Neutrophil (primary cell): ENCODE measurements at regions not wholly inside any gene's neighbourhood (a gene's known extent, or its start where the extent isn't known, plus 50 kb on each side); places are given as distances from the start of the nearest gene placed in this dataset.
"Not testable (repeated sequence)": the region's sequence is repeated elsewhere in the genome, so short reads cannot be mapped to it uniquely, and the experiment has no call there.

Source experiments
- H3K27ac ChIP-seq: fragments of 200-600 bp; sonication (generic); 2 replicates; pipeline ENCODE4 v1.5.1; 2016; ENCODE audit warnings: mild to moderate bottlenecking, moderate library complexity
- H3K27me3 ChIP-seq: fragments of 200-600 bp; sonication (generic); 2 replicates; pipeline ENCODE4 v1.6.0; 2016; ENCODE audit warnings: mild to moderate bottlenecking
- H3K36me3 ChIP-seq: fragments of 200-600 bp; sonication (generic); 2 replicates; pipeline ENCODE4 v1.5.1; 2017
- H3K4me1 ChIP-seq, 2 experiments: fragments of 200-600 bp in 1 of 2; sonication (generic) in 1 of 2; 1 replicate in 1 of 2; 2 replicates in 1 of 2; pipeline versions ENCODE4 v1.5.1 to v1.6.1; 2013 to 2016; ENCODE audit warnings: low read depth in 1 of 2, low read length in 1 of 2, mild to moderate bottlenecking in 1 of 2, moderate library complexity in 1 of 2; ENCODE audit not compliant: control insufficient read depth in 1 of 2, insufficient read depth in 1 of 2
- H3K4me3 ChIP-seq, 2 experiments: fragments of 200-600 bp in 1 of 2; sonication (generic) in 1 of 2; 1 replicate in 1 of 2; 2 replicates in 1 of 2; pipeline ENCODE4 v1.5.1; 2013 to 2016; ENCODE audit warnings: low read depth in 1 of 2, low read length in 1 of 2, mild to moderate bottlenecking in 1 of 2, moderate library complexity in 1 of 2
- H3K9me3 ChIP-seq: fragments of 200-600 bp; sonication (generic); 2 replicates; pipeline ENCODE4 v1.5.1; 2016
- TF ChIP-seq, protein P1 (sequence below): fragments of 200-600 bp; sonication (generic); IDR thresholded peaks from 2 replicates; pipeline ENCODE4 v1.5.1; 2016; ENCODE audit warnings: antibody characterized with exemption

DNA sequence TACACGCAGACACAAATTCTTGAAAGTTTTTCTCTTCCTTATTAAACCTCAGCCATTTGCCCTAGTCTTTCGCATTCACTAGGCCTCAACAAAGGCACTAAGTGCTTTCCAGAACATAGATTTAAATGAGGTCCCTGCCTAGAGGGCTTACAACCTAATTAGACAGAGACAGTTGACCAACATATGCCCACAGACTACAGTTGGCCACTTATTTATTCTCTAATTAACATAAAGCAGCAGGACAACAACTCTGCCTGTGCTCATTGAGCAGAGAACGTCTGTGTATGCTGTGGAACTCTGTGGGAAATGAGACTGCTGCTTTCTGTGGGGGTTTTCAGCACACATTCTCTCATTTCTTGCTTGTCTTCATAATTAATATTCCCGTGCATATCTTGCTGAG is 303.0 kb upstream of the TACR3 start:
- TF ChIP-seq, protein P1, sequence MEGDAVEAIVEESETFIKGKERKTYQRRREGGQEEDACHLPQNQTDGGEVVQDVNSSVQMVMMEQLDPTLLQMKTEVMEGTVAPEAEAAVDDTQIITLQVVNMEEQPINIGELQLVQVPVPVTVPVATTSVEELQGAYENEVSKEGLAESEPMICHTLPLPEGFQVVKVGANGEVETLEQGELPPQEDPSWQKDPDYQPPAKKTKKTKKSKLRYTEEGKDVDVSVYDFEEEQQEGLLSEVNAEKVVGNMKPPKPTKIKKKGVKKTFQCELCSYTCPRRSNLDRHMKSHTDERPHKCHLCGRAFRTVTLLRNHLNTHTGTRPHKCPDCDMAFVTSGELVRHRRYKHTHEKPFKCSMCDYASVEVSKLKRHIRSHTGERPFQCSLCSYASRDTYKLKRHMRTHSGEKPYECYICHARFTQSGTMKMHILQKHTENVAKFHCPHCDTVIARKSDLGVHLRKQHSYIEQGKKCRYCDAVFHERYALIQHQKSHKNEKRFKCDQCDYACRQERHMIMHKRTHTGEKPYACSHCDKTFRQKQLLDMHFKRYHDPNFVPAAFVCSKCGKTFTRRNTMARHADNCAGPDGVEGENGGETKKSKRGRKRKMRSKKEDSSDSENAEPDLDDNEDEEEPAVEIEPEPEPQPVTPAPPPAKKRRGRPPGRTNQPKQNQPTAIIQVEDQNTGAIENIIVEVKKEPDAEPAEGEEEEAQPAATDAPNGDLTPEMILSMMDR, result no peak
- Histone ChIP-seq H3K4me1 (no peaks in the 10 kb centered on the region), H3K9me3 (no peaks in the 10 kb centered on the region), H3K27me3 (no peaks in the 10 kb centered on the region), H3K4me3 (no peak overlapping the region), H3K36me3 (no peaks in the 10 kb centered on the region), H3K27ac (no peak overlapping the region)

DNA sequence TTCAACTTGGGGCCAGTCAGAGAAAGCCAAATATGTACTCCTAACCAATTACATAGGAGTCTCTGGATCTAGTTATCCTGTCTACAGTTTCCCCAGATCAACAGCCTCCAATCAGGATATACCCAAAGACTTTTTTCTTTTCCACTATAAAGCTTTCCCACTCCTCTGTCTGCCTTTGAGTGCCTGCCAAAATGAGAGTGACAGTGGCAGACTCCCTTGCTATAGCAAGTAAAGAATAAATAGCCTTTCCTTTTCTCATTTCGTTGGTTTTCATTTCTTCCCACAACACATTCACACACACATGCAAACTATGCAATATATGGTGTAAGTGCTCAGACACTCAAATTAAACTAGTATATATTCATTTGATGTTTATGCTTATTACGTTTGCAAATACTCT is 302.4 kb upstream of the TACR3 start:
- H3K27me3 ChIP-seq, result no peaks in the 10 kb centered on the region
- H3K36me3 ChIP-seq, result no peaks in the 10 kb centered on the region
- H3K4me3 ChIP-seq, result no peak overlapping the region
- H3K9me3 ChIP-seq, result no peaks in the 10 kb centered on the region
- TF ChIP-seq, protein P1, result no peak
- H3K27ac ChIP-seq, result no peak overlapping the region
- no peaks in the 10 kb centered on the region for H3K4me1 ChIP-seq

DNA sequence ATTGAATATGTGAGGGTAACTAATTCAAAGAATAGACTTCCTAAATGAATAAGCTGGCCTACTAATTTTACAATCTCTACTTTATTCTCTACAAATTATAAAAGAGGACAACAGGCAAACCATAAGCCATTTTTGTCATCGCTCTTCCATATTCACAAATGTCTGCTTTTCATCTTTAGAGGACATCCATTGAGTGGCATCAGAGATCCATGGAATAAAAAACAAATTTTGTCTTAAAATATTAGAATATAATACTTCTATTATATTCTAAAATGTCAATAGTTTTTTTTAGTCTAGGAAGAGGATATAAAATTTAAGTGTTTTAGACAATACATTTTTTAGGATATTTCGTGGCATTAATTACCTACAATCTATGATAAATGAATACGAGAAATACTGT is 300.9 kb upstream of the TACR3 start:
- Histone ChIP-seq H3K36me3 (no peaks in the 10 kb centered on the region), H3K4me1 (no peaks in the 10 kb centered on the region), H3K4me3 (no peak overlapping the region), H3K27me3 (no peaks in the 10 kb centered on the region), H3K27ac (no peak overlapping the region), H3K9me3 (no peaks in the 10 kb centered on the region)
- TF ChIP-seq, protein P1, result no peak

DNA sequence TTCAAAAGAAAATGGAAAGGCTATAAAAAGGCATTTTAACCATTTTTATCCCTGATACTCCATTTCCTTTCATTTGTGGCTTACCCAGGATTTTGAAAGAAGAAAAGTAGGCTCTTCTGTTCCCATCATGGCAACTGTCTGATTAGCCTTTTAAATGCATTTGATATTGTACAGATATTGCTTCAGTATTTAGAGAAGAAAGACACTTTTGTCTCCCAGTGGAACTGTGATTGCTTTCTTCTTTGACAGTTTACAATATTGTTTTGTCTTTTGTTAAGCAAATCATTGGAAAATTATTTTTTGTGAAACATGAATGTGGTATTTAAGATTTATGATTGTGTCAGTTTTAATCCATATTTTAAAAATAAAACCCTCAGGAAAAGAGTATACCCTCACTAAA is 297.4 kb upstream of the TACR3 start:
- no peaks in the 10 kb centered on the region for H3K4me1 ChIP-seq
- H3K27ac ChIP-seq, result no peak overlapping the region
- no peak overlapping the region for H3K4me3 ChIP-seq
- no peaks in the 10 kb centered on the region for H3K27me3 ChIP-seq
- TF ChIP-seq, protein P1, result no peak
- H3K36me3 ChIP-seq, result no peaks in the 10 kb centered on the region
- H3K9me3 ChIP-seq, result no peaks in the 10 kb centered on the region

DNA sequence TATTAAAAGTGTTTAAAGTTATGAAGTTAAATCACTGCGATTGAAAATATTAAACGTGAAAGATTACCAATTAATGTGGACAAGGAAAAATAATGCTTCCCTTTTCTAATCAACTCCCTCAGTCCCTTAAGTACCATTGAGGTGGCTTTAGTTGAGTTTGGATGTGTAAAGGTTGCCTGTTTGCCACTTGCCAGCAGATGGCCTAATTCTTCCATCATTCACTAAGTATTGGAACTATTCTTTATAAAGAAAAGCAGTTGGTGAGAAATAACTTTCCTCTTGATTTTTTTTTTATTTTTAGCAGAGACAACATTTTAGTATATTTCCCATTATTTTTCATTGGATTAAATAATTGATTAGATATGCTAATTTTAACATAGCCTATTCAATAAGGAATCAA is 295.9 kb upstream of the TACR3 start:
- H3K4me3 ChIP-seq, result no peak overlapping the region
- no peaks in the 10 kb centered on the region for H3K4me1 ChIP-seq
- H3K27ac ChIP-seq, result no peak overlapping the region
- TF ChIP-seq, protein P1, result no peak
- no peaks in the 10 kb centered on the region for H3K9me3 ChIP-seq
- no peaks in the 10 kb centered on the region for H3K27me3 ChIP-seq
- no peaks in the 10 kb centered on the region for H3K36me3 ChIP-seq

DNA sequence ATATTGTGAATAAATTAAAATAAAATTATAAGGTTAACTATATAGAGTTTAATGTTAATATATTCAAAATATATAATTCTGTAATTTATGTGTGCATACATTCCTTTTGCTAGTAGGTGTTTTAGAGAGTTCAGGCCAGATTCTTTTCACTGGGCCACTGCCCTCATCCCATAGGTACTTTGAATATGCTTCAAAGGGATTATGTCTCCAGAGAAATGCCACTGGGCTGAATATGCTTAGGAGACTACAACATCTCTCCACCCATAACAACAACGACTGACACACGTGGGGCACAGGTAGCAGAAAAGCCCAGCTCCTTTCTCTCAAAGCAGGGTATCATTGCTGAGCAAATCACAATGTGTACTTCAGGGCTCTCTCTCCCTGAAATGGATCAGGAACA is 290.9 kb upstream of the TACR3 start:
- Histone ChIP-seq H3K4me1 (no peaks in the 10 kb centered on the region), H3K4me3 (no peak overlapping the region), H3K27ac (no peak overlapping the region), H3K9me3 (no peaks in the 10 kb centered on the region), H3K27me3 (no peaks in the 10 kb centered on the region), H3K36me3 (no peaks in the 10 kb centered on the region)
- TF ChIP-seq, protein P1, result no peak

DNA sequence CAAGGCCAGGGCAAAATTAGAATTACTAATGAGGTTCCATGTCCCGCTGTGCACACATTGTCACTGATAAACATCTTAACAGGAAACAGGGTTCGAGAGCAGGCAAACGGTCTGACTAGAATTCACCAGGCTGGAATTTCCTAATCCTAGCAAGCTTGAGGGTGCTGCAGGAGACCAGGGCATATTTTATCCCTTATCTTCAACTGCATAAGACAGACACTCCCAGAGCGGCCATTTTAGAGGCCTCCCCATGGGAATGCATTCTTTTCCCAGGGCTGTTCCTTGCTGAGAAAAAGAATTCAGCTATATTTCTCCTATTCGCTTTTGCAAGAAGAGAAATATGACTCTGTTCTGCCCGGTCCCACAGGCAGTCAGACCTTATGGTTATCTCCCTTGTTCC is 282.5 kb upstream of the TACR3 start:
- not testable (repeated sequence) for H3K27me3 ChIP-seq, H3K27ac ChIP-seq, H3K4me1 ChIP-seq, H3K36me3 ChIP-seq, H3K4me3 ChIP-seq, H3K9me3 ChIP-seq
